NOMO-1 (cell line): ENCODE measurements at regions not wholly inside any gene's neighbourhood (a gene's known extent, or its start where the extent isn't known, plus 50 kb on each side); places are given as distances from the start of the nearest gene placed in this dataset.

ENCODE experiments used
- DNase-seq, 2 experiments: peaks; one replicate each; lab custom pipeline; 2025; ENCODE audit not compliant: unreplicated experiment in 2 of 2; lab: John Stamatoyannopoulos, UW

- DNase-seq: no peak
Measured at GRCh38 chr1:204818998-204819397, 51.7 kb upstream of the NFASC start.

GRCh38 chr1:204819495-204819894, 51.2 kb upstream of the NFASC start:
- DNase-seq: no peak
